Neural progenitor cell (in vitro differentiated cells): ENCODE measurements at regions not wholly inside any gene's neighbourhood (a gene's known extent, or its start where the extent isn't known, plus 50 kb on each side); places are given as distances from the start of the nearest gene placed in this dataset.

Experiments
- DNase-seq: peaks from one replicate; pipeline ENCODE4 v3.0.0-alpha.2; 2016; ENCODE audit warnings: low spot score
- H2AFZ ChIP-seq: fragments of 200-600 bp; sonication (generic); replicated peaks from 2 replicates; pipeline ENCODE4 v1.6.1; 2016; ENCODE audit warnings: antibody characterized with exemption
- H3F3A ChIP-seq: fragments of 200-600 bp; sonication (generic); 2 replicates; pipeline ENCODE4 v1.6.1; 2016; ENCODE audit warnings: antibody characterized with exemption, low read depth
- H3K27ac ChIP-seq: fragments of 200-600 bp; sonication (generic); 2 replicates; pipeline ENCODE4 v1.5.1; 2016; ENCODE audit warnings: mild to moderate bottlenecking
- H3K27me3 ChIP-seq: fragments of 200-600 bp; sonication (generic); 2 replicates; pipeline ENCODE4 v1.6.1; 2016; ENCODE audit warnings: mild to moderate bottlenecking, moderate library complexity
- H3K36me3 ChIP-seq: fragments of 200-600 bp; sonication (generic); 2 replicates; pipeline ENCODE4 v1.5.1; 2016
- H3K4me1 ChIP-seq: fragments of 200-600 bp; sonication (generic); 2 replicates; pipeline ENCODE4 v1.6.1; 2016; ENCODE audit warnings: mixed run types
- H3K4me2 ChIP-seq: fragments of 200-600 bp; sonication (generic); 2 replicates; pipeline ENCODE4 v1.6.1; 2016
- H3K4me3 ChIP-seq: fragments of 200-600 bp; sonication (generic); 2 replicates; pipeline ENCODE4 v1.5.1; 2016
- H3K79me2 ChIP-seq: fragments of 200-600 bp; sonication (generic); 2 replicates; pipeline ENCODE4 v1.6.1; 2016; ENCODE audit warnings: low read depth
- H3K9ac ChIP-seq: fragments of 200-600 bp; sonication (generic); 2 replicates; pipeline ENCODE4 v1.6.1; 2016
- H3K9me3 ChIP-seq: fragments of 200-600 bp; sonication (generic); 2 replicates; pipeline ENCODE4 v1.5.1; 2016; ENCODE audit warnings: low read depth
- H4K20me1 ChIP-seq: fragments of 200-600 bp; sonication (generic); 2 replicates; pipeline ENCODE4 v1.6.1; 2016; ENCODE audit warnings: low read depth
- H3K27ac Mint-ChIP-seq: 3 replicates; pipeline ENCODE4 v1.8.0; 2021; ENCODE audit warnings: mixed read lengths
- H3K27me3 Mint-ChIP-seq: 2 replicates; pipeline ENCODE4 v1.8.0; 2022; ENCODE audit warnings: low read depth, mild to moderate bottlenecking, inconsistent platforms, moderate library complexity, mixed read lengths; ENCODE audit not compliant: insufficient read depth
- H3K36me3 Mint-ChIP-seq: 3 replicates; pipeline ENCODE4 v1.8.0; 2021; ENCODE audit warnings: mixed read lengths
- H3K4me1 Mint-ChIP-seq: 3 replicates; pipeline ENCODE4 v1.8.0; 2021; ENCODE audit warnings: mixed read lengths
- H3K4me3 Mint-ChIP-seq: 3 replicates; pipeline ENCODE4 v1.8.0; 2021; ENCODE audit warnings: mild to moderate bottlenecking, moderate library complexity, mixed read lengths
- H3K9me3 Mint-ChIP-seq: 3 replicates; pipeline ENCODE4 v1.8.0; 2020; ENCODE audit warnings: mixed read lengths
- CTCF ChIP-seq: fragments of 200-600 bp; sonication (generic); IDR thresholded peaks from 2 replicates; pipeline ENCODE4 v1.5.1; 2017; ENCODE audit warnings: antibody characterized with exemption, mild to moderate bottlenecking
- EZH2 ChIP-seq: fragments of 200-600 bp; sonication (generic); IDR thresholded peaks from 2 replicates; pipeline ENCODE4 v1.6.1; 2017; ENCODE audit warnings: antibody characterized with exemption, mild to moderate bottlenecking, moderate library complexity
- EZH2phosphoT487 ChIP-seq: fragments of 200-600 bp; sonication (generic); IDR thresholded peaks from 2 replicates; pipeline ENCODE4 v1.6.1; 2017; ENCODE audit warnings: antibody characterized with exemption

GRCh38 chr11:112863305-112863704 lies 97.9 kb upstream of the NCAM1 start:
- no peaks in the 10 kb centered on the region for H3K4me1 ChIP-seq
- no peak for DNase-seq
- H3K27me3 ChIP-seq, result no peaks in the 10 kb centered on the region
- no peak overlapping the region for H3K4me3 ChIP-seq
- no peaks in the 10 kb centered on the region for H3F3A ChIP-seq
- peaks cover 7% of the 10 kb centered on the region for H3K4me1 Mint-ChIP-seq
- no peak overlapping the region for H3K27ac Mint-ChIP-seq
- no peak for TF ChIP-seq EZH2
- TF ChIP-seq CTCF, result no peak
- no peak for TF ChIP-seq EZH2phosphoT487
- H3K27ac ChIP-seq, result no peak overlapping the region
- H3K4me2 ChIP-seq, result no peak overlapping the region
- H3K4me3 Mint-ChIP-seq, result no peak overlapping the region
- H3K9me3 Mint-ChIP-seq, result peaks cover 11% of the 10 kb centered on the region
- H3K9ac ChIP-seq, result no peak overlapping the region
- H2AFZ ChIP-seq, result no peak overlapping the region
- peaks cover 8% of the 10 kb centered on the region for H3K9me3 ChIP-seq
- no peaks in the 10 kb centered on the region for H3K79me2 ChIP-seq
- H3K27me3 Mint-ChIP-seq, result peaks cover 3% of the 10 kb centered on the region
- H3K36me3 Mint-ChIP-seq, result no peaks in the 10 kb centered on the region
- H3K36me3 ChIP-seq, result no peaks in the 10 kb centered on the region
- no peaks in the 10 kb centered on the region for H4K20me1 ChIP-seq

GRCh38 chr11:112864672-112865071 lies 96.5 kb upstream of the NCAM1 start:
- H3K9ac ChIP-seq, result no peak overlapping the region
- Mint-ChIP-seq H3K27me3 (peaks cover 2% of the 10 kb centered on the region), H3K9me3 (peaks cover 8% of the 10 kb centered on the region), H3K27ac (no peak overlapping the region), H3K4me1 (peaks cover 7% of the 10 kb centered on the region), H3K36me3 (no peaks in the 10 kb centered on the region), H3K4me3 (no peak overlapping the region)
- H3K4me3 ChIP-seq, result no peak overlapping the region
- H3K36me3 ChIP-seq, result no peaks in the 10 kb centered on the region
- no peaks in the 10 kb centered on the region for H3F3A ChIP-seq
- H2AFZ ChIP-seq, result no peak overlapping the region
- no peaks in the 10 kb centered on the region for H3K79me2 ChIP-seq
- H3K27me3 ChIP-seq, result no peaks in the 10 kb centered on the region
- peaks cover 8% of the 10 kb centered on the region for H3K9me3 ChIP-seq
- no peak for DNase-seq
- no peak overlapping the region for H3K4me2 ChIP-seq
- no peaks in the 10 kb centered on the region for H4K20me1 ChIP-seq
- no peaks in the 10 kb centered on the region for H3K4me1 ChIP-seq
- TF ChIP-seq EZH2 (no peak), CTCF (no peak), EZH2phosphoT487 (no peak)
- H3K27ac ChIP-seq, result no peak overlapping the region

GRCh38 chr11:112871909-112872500 lies 89.2 kb upstream of the NCAM1 start:
- Histone ChIP-seq H3K79me2 (no peaks in the 10 kb centered on the region), H3K36me3 (no peaks in the 10 kb centered on the region), H3F3A (no peaks in the 10 kb centered on the region), H3K27ac (no peak overlapping the region), H3K9ac (no peak overlapping the region), H3K4me1 (no peaks in the 10 kb centered on the region), H3K4me2 (no peak overlapping the region), H4K20me1 (no peaks in the 10 kb centered on the region), H3K9me3 (no peaks in the 10 kb centered on the region), H3K27me3 (no peaks in the 10 kb centered on the region), H3K4me3 (no peak overlapping the region), H2AFZ (no peak overlapping the region)
- no peaks in the 10 kb centered on the region for H3K36me3 Mint-ChIP-seq
- DNase-seq, result no peak
- H3K27ac Mint-ChIP-seq, result no peak overlapping the region
- H3K4me3 Mint-ChIP-seq, result no peak overlapping the region
- H3K4me1 Mint-ChIP-seq, result peaks cover under 1% of the 10 kb centered on the region
- H3K27me3 Mint-ChIP-seq, result peaks cover 6% of the 10 kb centered on the region
- no peak for TF ChIP-seq CTCF
- TF ChIP-seq EZH2phosphoT487, result no peak
- TF ChIP-seq EZH2, result no peak
- H3K9me3 Mint-ChIP-seq, result peaks cover 4% of the 10 kb centered on the region
